ENCODE measurements at regions not wholly inside any gene's neighbourhood (a gene's known extent, or its start where the extent isn't known, plus 50 kb on each side); places are given as distances from the start of the nearest gene placed in this dataset.
A peak's percentile ranks its signal among the peaks of the same experiment; 100 is the strongest.
"Not testable (repeated sequence)": the region's sequence is repeated elsewhere in the genome, so short reads cannot be mapped to it uniquely, and the experiment has no call there.

DNA sequence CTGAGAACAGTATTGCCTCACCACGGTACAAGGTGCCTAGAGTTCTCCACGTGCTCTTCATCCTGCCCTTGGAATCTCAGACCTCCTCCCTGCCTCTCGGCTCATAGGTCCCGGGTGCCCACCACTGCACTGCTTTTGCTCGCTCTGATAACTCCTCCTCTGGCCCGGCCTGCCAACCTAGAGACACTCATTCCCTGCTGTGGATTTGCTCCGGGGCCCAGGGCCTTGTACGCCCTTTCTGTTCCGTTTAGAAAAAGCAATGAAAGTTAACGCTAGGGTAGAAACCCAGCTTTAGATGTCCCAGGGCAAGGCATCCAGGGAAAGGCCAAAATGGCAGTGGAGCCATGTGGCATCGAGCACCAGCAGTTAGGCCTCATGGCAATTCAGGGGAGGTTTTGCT is 253.9 kb downstream of the VAPA start:
- DNase-seq (ENCODE audit: low read depth, low spot score), result no peak

DNA sequence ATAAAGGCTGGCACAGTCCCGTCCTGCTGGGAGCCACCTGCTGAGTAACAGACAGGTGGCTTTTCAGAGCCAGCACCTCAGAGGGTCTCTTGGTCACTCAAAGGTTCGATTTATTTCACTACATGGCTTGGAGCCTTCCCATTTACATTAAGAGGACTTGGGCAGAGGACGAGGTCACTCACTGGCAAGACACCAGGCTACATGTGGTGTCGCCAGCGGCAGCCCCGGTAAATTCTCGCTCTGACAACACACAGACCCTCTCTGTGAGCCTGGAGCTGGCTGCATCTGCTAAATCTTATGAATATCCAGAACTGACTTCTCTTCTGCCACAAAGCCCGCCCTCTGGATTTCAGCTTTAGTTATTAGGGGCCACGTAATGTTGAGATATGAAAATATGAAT is 254.7 kb downstream of the VAPA start:
- DNase-seq (ENCODE audit: low read depth, low spot score), result no peak

DNA sequence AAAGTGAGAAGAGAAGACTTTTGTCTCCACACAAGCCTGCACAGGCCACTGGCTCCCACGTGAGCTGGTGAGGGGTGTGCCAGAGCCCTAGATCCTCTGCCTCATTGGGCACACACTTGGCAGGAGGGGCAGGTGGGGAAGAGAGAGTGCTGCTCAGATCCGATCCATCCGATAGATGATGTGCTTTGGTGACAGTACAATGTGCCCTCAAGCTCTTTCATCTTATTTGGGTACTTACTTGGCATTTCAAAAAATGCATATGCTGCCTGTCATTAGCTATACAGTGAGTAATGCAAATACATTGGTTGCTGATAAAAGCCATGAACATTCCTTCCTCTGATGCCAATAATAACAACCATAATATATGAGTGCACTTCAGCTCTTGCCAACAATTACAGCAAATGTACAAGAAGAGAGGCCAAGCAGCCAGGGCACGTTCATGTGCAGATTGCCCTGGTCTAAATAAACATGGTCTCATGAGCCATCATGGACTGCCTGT is 255.3 kb downstream of the VAPA start:
- no peak for DNase-seq (ENCODE audit: low read depth, low spot score)

DNA sequence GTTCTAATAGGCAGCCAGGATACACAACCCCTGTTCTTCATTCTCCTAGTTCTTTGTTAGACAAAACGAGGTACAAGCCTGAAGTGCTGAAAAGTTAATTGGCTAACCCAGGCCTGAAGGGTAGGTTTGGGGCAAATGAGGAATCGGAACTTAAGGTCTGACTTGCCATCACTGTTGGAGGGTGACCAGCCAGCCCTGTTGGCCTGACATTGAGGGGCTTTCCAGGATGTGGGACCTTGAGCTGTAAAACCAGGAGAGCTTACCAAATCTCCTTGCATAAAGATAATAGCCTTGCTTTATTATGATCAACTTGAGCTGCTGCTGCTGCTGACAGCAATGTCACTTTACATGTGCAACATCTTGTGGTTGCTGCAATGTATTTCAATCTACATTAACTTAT is 256.0 kb downstream of the VAPA start:
- DNase-seq (ENCODE audit: low read depth, low spot score), result no peak

DNA sequence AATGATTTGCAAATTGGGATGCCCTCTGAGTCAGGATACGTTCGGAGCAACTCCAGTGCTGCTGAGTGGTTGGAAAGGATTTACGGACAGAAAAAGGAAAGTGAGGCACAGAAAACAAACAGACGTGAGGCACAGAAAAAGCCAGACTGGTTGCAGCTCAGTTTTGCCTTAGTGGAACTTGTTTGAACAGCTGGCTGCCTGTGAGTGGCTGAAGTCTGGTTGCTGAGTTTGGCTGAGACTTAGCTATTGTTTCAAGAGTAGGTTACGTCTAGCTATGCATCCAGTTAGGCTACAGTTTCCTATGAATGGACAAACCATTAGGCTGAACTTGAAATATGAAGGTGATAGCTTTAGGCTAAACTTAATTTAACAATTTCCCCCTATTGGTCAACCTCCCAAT is 256.6 kb downstream of the VAPA start:
- no peak for DNase-seq (ENCODE audit: low read depth, low spot score)

DNA sequence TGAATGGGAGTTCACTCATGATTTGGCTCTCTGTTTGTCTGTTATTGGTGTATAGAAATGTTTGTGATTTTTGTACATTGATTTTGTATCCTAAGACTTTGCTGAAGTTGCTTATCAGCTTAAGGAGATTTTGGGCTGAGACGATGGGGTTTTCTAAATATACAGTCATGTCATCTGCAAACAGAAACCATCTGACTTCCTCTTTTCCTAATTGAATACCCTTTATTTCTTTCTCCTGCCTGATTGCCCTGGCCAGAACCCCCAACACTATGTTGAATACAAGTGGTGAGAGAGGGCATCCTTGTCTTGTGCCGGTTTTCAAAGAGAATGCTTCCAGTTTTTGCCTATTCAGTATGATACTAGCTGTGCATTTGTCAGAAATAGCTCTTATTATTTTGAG is 261.5 kb downstream of the VAPA start:
- not testable (repeated sequence) for DNase-seq (ENCODE audit: low read depth, low spot score)

DNA sequence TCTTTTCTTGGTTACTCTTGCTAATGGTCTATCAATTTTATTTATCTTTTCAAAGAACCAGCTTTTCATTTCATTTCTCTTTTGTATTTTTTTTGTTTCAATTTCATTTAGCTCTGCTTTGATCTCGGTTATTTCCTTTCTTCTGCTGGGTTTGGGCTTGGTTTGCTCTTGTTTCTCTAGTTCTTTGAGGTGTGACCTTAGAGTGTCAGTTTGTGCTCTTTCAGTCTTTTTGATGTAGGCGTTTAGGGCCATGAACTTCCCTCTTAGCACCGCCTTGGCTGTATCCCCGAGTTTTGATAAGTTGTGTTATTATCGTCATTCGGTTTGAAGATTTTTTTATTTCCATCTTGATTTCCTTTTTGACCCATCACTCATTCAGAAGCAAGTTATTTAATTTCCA is 265.5 kb downstream of the VAPA start:
- not testable (repeated sequence) for DNase-seq (ENCODE audit: low read depth, low spot score)

DNA sequence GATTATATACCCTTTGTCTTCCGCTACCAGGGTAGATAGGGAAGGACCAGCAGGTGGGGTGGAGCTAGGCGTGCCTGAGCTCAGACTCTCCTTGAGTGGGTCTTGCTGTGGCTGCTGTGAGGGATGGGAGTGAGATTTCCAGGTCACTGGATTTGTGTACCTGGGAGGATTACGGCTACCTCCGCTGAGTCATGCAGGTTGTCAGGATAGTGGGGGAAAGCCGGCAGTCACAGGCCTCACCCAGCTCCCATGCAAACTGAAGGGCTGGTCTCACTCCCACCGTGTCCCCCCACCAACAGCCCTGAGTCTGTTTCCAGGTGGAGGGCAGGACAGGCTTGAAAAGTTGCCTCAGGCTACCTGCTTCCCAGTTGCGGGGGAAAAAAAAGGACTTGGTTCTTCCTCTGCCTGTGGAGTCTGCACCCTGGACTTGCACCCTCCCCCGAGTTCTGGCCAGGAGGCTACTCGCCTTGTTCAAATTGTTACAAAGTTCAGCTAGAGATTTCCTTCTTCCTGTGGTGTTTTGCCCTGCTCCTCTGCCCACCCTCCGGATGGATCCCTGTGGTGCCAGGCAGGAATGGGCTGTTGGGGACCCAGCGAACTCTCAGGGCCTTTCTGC is 268.3 kb downstream of the VAPA start:
- DNase-seq (ENCODE audit: low read depth, low spot score), result peak; percentile 35

DNA sequence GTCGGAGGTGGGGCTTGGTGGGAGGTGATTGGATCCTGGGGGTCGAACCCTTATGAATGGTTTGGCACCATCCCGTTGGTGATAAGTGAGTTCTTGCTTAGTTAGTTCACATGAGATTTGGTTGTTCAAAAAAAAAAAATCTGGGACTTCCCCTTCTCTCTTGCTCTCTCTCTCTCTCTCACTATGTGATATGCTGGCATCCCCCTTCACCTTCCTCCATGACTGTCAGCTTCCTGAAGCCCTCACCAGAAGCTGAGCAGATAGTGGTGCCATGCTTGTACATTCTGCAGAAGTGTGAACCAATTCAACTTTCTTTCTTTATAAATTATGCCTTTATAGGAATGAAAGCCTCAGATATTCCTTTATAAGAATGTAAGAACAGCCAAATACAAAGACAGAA is 269.7 kb upstream of the APCDD1 start:
- no peak for DNase-seq (ENCODE audit: low read depth, low spot score)

DNA sequence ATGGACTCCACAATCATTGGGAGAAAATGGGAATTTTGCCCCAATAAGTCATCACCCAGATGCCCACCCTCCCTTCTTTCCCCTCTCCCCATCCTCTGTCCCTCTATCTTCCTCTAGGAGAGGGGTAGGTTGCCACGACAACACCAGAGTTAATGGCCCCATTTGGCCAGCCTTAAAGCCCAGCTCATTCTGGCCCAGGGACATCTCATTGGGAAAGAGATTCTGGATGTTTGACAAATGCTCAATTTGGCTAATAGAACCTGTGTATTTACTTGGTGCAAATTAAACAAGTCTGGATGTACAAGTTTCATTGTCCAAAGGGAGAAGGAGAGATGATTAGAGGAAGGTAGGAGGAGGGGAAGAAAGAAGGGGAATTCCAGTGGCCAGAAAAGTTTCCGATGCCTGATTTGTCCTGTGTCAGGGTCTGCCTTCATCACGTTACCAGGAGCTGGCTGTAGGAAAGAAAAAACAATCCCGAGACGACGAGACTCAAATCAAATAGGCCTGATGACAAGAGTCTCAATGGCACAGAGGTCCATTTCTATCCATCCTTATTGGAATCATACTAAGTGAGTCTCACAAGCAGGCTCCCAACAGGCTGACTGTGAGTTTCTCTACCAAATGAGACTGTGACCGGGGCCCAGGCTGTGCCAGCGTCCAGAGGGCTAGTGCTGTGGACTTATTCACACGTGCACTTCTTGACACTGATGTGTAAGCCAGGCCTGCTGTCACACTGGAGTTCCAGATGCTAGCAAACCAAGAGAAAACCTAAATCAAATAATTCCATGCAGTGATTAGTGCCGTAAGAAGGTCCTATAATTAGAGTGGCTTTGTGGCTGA is 265.2 kb upstream of the APCDD1 start:
- no peak for DNase-seq (ENCODE audit: low read depth, low spot score)

DNA sequence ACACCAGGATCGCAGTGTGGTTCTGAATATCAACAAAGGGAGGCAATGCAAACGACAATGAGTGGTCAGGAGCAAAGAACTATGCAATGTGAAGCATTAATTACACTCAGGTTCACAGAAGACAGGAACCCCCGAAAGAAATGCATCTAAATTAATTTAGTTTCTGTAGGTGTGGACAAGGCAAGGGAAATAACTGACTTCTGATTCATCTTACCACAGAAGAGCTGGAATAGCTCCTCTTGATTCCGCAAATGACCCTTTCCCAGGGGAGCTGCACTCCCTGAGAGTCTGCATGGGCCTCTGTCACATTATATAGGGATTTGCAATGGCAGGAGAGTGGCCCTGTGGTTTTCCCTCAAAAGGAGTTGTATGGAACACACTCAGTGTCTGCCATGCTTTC is 263.9 kb upstream of the APCDD1 start:
- DNase-seq (ENCODE audit: low read depth, low spot score), result no peak

DNA sequence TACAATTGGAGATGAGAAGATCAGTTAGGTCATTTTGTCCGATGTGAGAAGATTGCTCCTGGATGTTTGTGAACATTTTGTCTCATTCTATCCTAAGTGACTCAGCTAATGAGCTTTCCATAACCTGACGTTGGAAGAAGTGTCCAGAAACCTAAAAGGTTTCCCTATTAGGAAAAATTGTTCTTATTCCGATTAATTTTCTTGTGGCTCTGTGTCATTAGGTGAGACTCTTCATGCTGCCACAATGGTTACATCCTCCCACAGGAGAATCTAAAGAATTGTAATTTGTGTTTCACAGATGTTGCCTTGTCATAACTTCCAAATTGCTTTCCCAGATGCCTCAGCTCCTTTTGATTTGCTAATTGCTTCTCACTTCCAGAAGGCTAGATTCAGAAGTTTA is 261.0 kb upstream of the APCDD1 start:
- DNase-seq (ENCODE audit: low read depth, low spot score), result no peak

DNA sequence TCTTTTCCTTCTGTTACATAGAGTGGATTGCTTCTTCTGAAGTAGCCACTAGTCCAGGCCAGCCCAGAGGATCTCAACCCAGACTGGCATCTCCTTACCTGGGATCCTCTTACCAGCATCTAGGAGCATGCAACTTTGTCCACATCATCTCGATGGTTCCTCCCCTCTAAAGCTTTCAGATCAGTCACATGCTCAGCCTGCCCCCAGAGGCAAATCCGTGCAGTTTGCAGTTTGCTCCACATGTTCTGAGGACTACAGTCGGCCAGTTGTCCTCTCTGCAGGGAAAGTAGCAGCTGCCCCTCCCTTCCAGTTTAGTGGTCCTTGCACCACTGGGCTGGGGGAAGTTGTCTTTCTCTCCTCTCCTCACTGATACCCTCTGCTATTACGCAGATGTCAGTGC is 259.8 kb upstream of the APCDD1 start:
- no peak for DNase-seq (ENCODE audit: low read depth, low spot score)

DNA sequence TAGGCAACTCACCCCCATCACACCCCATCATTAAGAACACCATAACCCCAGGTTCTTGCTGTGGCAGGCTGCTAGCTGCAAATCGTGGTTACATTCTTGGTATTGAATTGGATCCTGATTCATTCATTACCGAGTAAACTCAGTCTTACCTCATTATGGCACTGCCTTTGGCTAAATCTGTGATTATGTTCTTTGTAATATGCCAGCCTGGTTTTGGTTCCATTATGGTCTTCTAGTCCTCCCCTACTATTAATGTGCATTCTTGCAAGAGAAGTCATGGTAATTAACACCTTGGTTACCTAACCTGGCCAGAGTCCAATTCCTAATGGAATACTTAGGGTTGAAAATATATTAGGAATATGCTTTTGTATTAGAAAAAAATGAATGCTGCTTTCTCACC is 258.9 kb upstream of the APCDD1 start:
- DNase-seq (ENCODE audit: low read depth, low spot score), result no peak

DNA sequence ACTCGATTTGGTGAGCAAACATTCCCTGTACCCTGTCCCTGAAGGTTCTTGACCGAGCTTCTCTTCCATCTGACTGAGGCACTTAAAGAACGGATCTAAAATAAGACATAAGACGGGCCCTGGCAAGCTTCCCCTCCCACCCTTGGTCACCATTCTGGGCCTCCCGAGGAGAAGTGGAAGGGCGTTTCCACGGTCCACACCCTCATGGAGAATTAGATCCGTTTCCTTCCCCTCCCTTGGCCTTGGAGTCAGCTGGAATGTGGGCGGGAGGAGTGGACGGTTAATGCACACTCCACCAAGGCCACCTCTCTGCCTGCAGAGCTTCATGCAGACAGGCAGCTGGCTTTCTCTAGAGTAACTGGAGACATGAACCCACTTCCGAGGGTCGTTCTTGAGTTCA is 257.3 kb upstream of the APCDD1 start:
- no peak for DNase-seq (ENCODE audit: low read depth, low spot score)

DNA sequence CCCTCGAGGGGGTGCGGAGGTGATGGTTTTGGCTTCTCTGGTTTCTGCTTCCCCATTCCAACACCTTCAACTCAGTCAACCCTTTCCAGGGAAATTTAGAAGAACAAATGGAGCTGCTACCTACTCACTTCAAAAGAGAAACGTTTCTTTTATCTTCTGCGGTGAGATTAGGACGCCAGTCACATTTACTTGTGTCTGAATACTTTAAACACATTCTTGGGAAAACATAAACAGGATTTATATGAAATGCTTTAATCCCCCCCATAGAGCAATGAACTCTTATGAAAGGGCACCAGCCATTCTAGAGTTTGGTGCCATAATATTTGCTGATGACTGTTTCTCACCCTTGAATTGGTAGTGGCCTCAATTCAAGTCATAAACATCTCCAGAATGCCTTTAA is 253.2 kb upstream of the APCDD1 start:
- no peak for DNase-seq (ENCODE audit: low read depth, low spot score)

DNA sequence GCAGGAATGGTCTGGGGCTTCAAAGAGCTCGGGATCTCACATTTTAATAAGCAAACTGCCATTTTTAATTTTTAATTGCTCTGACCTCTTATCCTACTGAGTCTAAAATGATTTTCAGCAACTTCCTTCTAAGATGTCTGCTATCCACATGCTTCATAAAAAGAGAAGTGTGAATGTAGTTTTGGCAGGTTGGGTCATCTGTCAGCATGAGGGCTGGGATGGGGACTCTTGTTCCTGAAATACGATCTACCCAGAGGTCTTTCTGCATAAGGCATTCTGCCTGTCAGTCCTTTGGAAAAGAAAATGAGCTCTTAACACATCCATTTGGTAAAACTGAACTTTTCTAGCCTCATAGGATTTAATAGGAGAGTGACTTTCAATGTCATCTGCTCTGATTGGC is 252.8 kb upstream of the APCDD1 start:
- DNase-seq (ENCODE audit: low read depth, low spot score), result no peak

DNA sequence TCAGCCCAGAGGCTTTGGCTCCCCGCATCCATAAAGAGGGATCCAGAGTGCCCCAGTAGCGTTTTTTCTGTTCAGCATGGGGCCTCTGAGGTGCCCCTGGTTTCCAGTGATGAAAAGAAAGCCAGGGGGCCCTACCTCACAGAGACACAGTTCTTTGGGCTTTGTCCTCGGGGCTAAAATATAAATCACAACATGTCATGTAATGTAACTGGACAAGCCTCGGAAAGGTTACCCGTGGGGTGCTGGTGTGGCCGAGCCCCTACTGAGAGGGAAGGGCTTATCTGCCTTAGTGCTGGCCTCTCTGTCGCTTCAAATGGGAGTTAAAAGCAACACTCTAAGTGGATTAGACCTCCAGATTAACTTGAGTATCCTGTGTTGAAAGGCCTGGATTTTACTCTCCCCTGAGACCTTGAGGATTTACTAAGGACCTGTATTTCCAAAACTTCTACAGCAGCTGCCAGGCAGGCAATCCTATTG is 251.6 kb upstream of the APCDD1 start:
- peak; percentile 49 for DNase-seq (ENCODE audit: low read depth, low spot score)

DNA sequence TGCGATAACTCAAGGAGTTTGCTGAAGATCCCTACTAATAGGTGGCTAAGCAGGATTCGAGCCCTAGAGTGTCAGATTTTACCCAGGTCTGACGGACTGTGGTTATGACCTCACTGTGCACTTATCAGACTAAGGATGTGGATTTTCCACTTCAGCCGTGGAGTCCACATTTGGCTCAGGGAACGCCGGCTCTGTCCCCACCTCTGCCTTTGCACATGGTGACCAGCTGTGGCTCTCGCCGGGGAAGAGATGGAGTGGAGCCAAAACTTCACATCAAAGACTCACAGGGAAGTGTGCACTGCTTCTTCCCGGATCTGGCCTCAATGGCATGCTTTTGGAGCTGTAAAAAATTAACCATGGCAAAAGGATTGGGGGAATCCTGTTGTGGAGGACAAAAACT is 249.3 kb upstream of the APCDD1 start:
- DNase-seq (ENCODE audit: low read depth, low spot score), result no peak

DNA sequence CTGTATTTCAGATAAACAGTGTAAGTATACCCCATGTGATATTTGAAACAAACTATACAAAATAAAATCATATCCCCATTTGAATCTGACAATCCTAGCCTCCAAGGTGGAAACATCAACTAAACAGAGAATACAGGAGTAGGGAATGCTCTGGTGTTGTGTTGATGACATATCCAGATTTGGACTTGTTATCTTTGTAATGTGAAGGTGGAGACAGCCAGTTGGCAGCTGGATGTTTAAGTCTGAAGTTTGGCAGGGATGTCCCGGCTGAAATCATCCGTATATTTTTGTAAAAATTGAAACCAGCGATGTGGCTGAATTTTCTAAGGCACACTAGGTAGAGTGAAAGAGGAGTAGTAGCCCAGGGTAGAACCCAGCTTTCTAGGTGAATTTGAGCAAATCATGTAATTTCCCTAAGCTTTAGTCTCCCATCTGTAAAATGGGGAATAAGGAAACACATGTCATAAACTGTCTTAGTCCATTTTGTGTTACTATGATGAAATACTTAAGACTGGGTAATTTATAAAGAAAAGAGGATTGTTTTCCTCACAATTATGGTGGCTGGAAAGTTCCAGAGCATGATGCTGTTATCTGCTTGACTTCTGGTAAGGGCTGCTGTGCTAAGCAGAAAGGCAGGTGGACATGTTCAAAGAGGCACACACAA is 246.6 kb upstream of the APCDD1 start:
- no peak for DNase-seq (ENCODE audit: low read depth, low spot score)

DNA sequence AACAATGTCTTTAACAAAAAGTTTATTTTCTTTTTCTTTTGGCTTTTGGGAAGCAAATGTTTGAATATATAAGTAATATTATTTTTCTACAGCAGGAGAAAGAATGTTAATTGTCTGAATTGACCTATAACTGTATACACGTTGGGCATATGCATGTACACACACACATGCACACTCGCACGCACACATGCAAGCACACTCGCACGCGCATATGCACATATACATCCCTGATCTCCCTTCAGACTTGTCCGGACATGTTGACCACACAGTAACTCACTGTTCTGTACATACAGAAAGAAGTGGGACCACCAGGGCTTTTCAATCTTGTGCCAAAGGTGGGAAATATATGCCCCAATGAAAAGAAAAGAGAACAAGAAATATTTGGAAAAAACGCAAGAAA is 245.1 kb upstream of the APCDD1 start:
- no peak for DNase-seq (ENCODE audit: low read depth, low spot score)

DNA sequence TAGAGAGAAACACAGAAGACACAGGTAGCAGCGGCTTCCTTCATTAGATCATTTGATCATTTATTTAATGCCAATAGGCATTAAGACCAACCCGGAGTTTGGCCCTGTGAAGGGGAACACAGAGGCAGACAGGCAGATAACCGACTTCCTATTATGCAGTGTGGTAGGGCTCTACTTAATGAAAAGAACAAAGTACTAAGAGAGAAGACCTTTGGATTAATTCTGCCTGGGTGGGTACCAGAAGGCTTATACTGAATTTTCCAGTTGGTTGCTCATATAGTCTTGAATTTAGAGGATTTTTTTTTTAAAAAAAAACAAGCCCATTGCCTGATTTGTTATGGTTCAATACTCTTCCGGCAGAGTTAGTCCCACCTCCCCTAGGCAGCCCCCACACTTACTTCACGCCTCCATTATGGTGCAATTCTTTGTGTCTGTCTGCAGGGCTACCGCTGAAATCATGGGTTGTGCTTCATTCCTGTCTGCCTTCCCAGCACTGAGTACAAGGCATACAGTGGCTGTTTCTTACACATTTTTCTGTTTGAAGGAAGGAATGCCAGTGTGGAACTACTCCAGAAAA is 244.3 kb upstream of the APCDD1 start:
- DNase-seq (ENCODE audit: low read depth, low spot score), result no peak

Measured in ELF-1 (cell line).